ENCODE measurements at regions not wholly inside any gene's neighbourhood (a gene's known extent, or its start where the extent isn't known, plus 50 kb on each side); places are given as distances from the start of the nearest gene placed in this dataset.

DNA sequence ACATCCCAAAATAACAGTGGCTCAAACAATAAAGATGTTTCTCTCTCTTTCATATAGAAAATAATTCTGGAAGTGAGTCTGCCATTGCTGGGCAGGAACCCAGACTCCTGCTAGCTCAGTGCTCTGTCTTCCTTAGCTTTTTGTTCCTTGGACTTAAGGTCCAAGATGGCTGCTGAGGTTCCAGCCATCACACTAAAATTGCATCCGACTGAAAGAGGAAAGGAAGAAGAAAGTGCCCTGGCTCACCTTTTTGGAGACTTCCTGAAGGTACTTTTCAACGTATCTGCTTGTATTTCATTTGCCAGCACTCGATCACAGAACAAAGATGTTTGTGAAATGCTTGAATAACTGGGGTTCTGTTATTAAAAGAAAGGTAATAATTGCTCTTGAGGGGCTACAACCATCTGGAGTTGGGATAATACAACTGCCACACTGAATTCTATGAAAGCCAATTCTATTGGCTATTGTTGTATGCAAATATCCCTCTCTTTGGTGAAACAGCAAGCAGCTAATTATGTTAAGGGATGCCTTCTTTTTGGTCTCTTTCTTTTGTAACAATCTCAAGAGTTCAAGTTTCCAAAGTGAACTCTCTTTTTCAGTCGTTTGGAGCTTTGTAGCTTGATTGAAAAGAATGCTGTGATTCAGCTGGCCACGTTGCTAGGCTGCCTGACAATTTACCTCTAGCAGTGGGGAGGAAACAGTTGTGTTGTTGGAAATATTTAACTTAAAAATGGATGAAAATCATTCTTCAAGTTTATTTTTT lies 83.9 kb downstream of the BAMBI start:
- TF ChIP-seq, protein P1, sequence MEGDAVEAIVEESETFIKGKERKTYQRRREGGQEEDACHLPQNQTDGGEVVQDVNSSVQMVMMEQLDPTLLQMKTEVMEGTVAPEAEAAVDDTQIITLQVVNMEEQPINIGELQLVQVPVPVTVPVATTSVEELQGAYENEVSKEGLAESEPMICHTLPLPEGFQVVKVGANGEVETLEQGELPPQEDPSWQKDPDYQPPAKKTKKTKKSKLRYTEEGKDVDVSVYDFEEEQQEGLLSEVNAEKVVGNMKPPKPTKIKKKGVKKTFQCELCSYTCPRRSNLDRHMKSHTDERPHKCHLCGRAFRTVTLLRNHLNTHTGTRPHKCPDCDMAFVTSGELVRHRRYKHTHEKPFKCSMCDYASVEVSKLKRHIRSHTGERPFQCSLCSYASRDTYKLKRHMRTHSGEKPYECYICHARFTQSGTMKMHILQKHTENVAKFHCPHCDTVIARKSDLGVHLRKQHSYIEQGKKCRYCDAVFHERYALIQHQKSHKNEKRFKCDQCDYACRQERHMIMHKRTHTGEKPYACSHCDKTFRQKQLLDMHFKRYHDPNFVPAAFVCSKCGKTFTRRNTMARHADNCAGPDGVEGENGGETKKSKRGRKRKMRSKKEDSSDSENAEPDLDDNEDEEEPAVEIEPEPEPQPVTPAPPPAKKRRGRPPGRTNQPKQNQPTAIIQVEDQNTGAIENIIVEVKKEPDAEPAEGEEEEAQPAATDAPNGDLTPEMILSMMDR (optimal IDR thresholded peaks at IDR 0.05 in 1 of 3, IDR thresholded peaks at IDR 0.05 in 1 of 3, conservative IDR thresholded peaks at IDR 0.05 in 1 of 3; ENCODE audit: extremely low read depth in 1 of 3, insufficient read depth in 2 of 3, low read length in 3 of 3): no peak
- no peak for TF ChIP-seq EZH2 (IDR thresholded peaks at IDR 0.05; ENCODE audit: low read length)
